ENCODE measurements at regions not wholly inside any gene's neighbourhood (a gene's known extent, or its start where the extent isn't known, plus 50 kb on each side); places are given as distances from the start of the nearest gene placed in this dataset.
"Not testable (repeated sequence)": the region's sequence is repeated elsewhere in the genome, so short reads cannot be mapped to it uniquely, and the experiment has no call there.

GRCh38 chr2:16243411-16243996 lies 303.2 kb downstream of the MYCN start:
- DNase-seq (ENCODE audit: low read depth) = no peak

- no peak for DNase-seq (ENCODE audit: low read depth)
Measured at GRCh38 chr2:16242906-16243305, 302.6 kb downstream of the MYCN start.

- DNase-seq (ENCODE audit: low read depth) = no peak
Measured at GRCh38 chr2:16241166-16242160, 301.1 kb downstream of the MYCN start.

- no peak for DNase-seq (ENCODE audit: low read depth)
Measured at GRCh38 chr2:16240402-16240801, 300.1 kb downstream of the MYCN start.

- DNase-seq (ENCODE audit: low read depth) = no peak
Measured at GRCh38 chr2:16239296-16239850, 299.0 kb downstream of the MYCN start.

GRCh38 chr2:16238786-16239185 lies 298.4 kb downstream of the MYCN start:
- no peak for DNase-seq (ENCODE audit: low read depth)

GRCh38 chr2:16238001-16238761 lies 297.8 kb downstream of the MYCN start:
- DNase-seq (ENCODE audit: low read depth) = no peak

- no peak for DNase-seq (ENCODE audit: low read depth)
Measured at GRCh38 chr2:16235747-16236146, 295.4 kb downstream of the MYCN start.

GRCh38 chr2:16235291-16235690 lies 294.9 kb downstream of the MYCN start:
- not testable (repeated sequence) for DNase-seq (ENCODE audit: low read depth)

- DNase-seq (ENCODE audit: low read depth) = no peak
Measured at GRCh38 chr2:16228951-16229350, 288.6 kb downstream of the MYCN start.

GRCh38 chr2:16228471-16228870 lies 288.1 kb downstream of the MYCN start:
- DNase-seq (ENCODE audit: low read depth) = no peak

- DNase-seq (ENCODE audit: low read depth) = no peak
Measured at GRCh38 chr2:16227811-16228462, 287.6 kb downstream of the MYCN start.

- no peak for DNase-seq (ENCODE audit: low read depth)
Measured at GRCh38 chr2:16226943-16227664, 286.8 kb downstream of the MYCN start.

- no peak for DNase-seq (ENCODE audit: low read depth)
Measured at GRCh38 chr2:16226381-16226780, 286.0 kb downstream of the MYCN start.

- DNase-seq (ENCODE audit: low read depth) = no peak
Measured at GRCh38 chr2:16225545-16225944, 285.2 kb downstream of the MYCN start.

- no peak for DNase-seq (ENCODE audit: low read depth)
Measured at GRCh38 chr2:16225071-16225470, 284.7 kb downstream of the MYCN start.

- no peak for DNase-seq (ENCODE audit: low read depth)
Measured at GRCh38 chr2:16224298-16225045, 284.1 kb downstream of the MYCN start.

- DNase-seq (ENCODE audit: low read depth) = no peak
Measured at GRCh38 chr2:16223841-16224177, 283.5 kb downstream of the MYCN start.

GRCh38 chr2:16223161-16223840 lies 283.0 kb downstream of the MYCN start:
- DNase-seq (ENCODE audit: low read depth) = no peak

- DNase-seq (ENCODE audit: low read depth) = no peak
Measured at GRCh38 chr2:16222326-16222725, 282.0 kb downstream of the MYCN start.

Measured in RPMI7951 (cell line).